ENCODE measurements at regions not wholly inside any gene's neighbourhood (a gene's known extent, or its start where the extent isn't known, plus 50 kb on each side); places are given as distances from the start of the nearest gene placed in this dataset.
"Not testable (repeated sequence)": the region's sequence is repeated elsewhere in the genome, so short reads cannot be mapped to it uniquely, and the experiment has no call there.

- not testable (repeated sequence) for DNase-seq
These were observed 112.4 kb downstream of the NPY start for GRCh38 chr7:24396387-24396786.

DNA sequence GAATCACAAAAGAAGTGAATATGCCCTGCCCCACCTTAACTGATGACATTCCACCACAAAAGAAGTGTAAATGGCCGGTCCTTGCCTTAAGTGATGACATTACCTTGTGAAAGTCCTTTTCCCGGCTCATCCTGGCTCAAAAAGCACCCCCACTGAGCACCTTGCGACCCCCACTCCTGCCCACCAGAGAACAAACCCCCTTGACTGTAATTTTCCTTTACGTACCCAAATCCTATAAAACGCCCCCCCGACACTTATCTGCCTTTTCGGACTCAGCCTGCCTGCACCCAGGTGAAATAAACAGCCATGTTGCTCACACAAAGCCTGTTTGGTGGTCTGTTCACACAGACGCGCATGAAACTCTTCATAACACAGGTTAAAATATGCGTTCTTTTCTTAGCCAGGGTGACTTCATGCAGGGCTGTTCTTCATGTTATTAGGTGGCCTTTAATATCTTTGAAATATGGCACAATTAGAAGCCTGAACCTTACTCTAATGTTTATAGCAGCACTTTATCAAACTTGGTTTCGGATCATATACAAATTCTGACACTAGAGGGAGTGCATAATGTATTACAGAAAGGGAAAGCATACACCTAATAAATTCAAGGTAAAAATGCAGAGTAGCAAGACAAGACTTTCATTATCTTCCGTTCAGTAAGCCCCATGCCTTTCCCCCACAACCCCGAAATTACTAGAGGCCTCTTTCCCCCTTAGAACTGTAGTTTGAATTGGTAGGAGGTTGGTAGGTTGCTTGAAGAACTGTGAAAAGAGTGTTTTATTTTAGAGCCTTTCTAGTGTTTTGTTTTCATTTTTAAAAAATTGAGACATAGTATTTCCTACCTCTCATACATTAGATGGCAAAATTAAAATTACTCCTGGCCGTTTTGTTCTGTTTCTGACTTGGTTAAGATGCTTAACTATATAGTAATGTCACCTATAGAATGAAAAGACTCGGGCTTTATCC, 117.9 kb downstream of the NPY start:
- DNase-seq: no peak

DNA sequence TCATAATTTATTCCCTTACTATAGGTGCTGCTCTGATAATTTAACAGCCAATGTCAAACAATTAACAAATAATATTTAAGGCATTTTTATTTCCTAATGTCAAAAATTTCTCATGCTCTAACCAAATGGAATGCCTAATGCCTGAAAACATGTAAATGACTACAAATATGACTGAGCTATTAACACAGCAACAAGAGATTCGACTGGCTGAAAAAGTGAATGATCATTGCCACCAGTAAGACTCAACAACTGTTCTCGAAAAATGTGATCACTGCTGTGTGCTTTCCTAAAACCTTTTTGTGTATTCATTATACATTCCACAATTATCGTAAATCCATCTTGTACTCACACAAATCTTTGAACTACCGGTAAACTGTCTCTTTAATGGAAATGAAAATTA, 118.7 kb downstream of the NPY start:
- DNase-seq: no peak

GRCh38 chr7:24403557-24403956, 119.6 kb downstream of the NPY start:
- no peak for DNase-seq

- no peak for DNase-seq
These were observed 120.3 kb downstream of the NPY start for GRCh38 chr7:24404315-24404714.

- no peak for DNase-seq
These were observed 121.0 kb downstream of the NPY start for GRCh38 chr7:24405002-24405401.

GRCh38 chr7:24406053-24406788, 122.2 kb downstream of the NPY start:
- DNase-seq: no peak

- no peak for DNase-seq
These were observed 122.9 kb downstream of the NPY start for GRCh38 chr7:24406789-24407299.

GRCh38 chr7:24407965-24408364, 124.0 kb downstream of the NPY start:
- no peak for DNase-seq

DNA sequence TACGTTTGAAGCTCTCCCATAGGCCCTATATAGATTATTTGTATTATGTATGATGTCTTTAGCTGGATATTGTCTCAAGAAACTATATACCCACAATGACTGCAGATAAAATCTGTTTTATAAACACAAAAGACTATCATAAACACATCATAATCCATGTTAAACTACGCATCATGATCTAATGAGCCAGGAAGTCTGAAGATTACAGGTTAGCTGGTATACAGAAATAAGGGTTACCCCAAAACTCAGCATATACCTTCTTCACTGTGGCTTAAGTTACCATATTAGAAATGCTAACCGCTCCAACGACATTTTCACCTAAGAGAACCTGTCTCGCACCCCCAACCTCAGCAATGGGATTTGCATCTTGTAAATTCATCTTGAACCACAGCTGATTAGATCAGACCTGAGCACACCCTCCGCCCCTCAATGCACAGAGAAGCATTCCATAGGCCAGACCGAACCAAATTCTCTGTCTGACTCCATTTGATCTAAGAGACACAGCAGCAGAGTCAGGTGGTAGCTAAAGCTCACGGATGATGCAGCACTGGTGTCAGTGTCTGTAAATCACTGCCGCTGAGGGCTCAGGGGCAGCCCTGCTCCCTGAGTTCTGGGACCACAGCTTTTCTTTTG, 124.9 kb downstream of the NPY start:
- no peak for DNase-seq

GRCh38 chr7:24409431-24410024, 125.5 kb downstream of the NPY start:
- no peak for DNase-seq

GRCh38 chr7:24411226-24411625, 127.2 kb downstream of the NPY start:
- DNase-seq: no peak

- DNase-seq: no peak
These were observed 133.6 kb downstream of the NPY start for GRCh38 chr7:24417526-24418120.

DNA sequence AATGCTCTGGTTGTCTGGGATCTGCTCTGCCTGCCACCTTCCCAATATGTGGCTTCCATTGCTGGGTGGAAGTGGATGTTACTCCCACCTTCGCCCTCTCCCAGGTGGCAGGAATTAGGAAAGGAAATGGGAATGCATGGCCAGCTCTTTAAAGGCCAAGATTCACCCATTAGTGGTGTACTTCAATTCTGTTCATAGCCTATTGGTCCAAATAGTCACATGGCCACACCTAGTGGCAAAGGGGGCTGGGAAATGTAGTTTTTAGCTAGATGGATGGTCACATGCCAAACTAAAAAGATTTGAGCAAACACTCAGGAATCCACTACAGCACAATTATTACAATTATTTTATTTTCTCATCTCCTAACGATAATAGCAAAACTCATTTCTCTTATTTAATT, 135.1 kb downstream of the NPY start:
- DNase-seq: no peak

DNA sequence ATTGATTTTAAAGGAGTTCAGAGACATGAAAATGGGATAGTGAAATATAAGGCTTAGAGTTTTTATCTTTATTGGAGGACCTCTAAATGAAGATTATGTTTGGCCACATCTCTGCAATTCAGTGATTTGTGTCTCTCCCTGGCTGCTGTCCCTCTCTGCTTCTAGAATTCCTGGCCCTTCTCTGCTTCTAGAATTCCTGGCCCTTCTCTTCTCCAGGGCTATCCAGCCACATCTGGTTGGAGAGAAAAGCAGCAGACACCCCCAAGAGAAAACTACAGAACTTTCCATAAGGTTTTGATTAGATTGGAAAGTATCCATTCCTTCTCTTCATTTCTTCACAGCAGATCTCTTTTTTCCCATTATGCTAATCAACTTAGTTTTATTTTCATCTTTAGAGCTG, 135.5 kb downstream of the NPY start:
- no peak for DNase-seq

DNA sequence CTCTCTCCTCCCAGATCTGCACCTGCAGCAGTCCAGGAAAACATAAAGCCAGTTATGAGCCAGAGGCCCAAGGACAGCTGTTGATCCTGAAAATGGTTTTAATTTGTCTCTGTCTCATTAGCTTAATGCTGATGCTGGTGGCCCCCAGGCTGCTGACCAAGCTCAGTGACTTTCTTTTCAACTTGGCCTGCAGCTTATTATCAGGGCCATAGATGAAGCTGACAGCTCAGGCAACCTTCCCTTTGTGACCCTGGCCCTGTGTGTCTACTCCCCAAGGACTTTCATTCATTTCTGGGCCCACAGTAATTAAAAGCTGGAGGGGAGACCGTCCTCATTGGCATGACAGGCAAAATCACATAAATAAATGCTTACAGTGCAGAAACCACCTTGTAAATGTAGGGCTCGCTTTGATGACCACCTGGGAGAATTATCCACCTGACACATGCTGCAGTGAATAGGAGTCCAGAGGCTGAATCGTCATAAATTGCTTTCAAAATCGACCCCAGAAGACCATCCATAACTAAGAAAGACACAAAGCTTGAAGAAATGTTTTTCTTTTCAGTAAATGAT, 138.5 kb downstream of the NPY start:
- no peak for DNase-seq

GRCh38 chr7:24425664-24426063, 141.7 kb downstream of the NPY start:
- DNase-seq: no peak

- DNase-seq: no peak
These were observed 143.1 kb downstream of the NPY start for GRCh38 chr7:24427048-24427447.

DNA sequence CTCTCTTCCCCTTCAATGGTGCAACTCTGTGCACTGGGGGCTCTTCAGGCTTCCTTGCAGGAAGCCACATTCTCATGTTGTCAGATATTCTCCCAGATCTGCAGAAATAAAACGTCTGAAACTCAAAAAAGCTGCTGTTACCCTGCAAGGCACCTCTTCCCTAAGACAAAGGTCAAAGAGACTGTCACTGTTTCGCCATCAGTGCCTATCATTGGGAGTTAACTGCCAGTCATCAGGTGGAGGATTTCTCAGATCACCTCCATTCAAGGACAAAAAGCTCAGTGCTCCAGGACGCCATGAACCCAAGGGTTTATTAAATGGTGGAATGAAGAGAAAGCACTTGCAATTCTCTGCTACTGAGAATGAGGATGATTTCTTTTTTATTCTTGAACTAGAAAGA, 144.6 kb upstream of the PALS2 start:
- no peak for DNase-seq

- no peak for DNase-seq
These were observed 140.6 kb upstream of the PALS2 start for GRCh38 chr7:24432677-24433076.

GRCh38 chr7:24434972-24435371, 138.3 kb upstream of the PALS2 start:
- no peak for DNase-seq

Measured in NCI-H187 (cell line).